ENCODE measurements at regions not wholly inside any gene's neighbourhood (a gene's known extent, or its start where the extent isn't known, plus 50 kb on each side); places are given as distances from the start of the nearest gene placed in this dataset.

- no peak overlapping the region for H3K4me3 ChIP-seq
- no peaks in the 10 kb centered on the region for H3K27me3 ChIP-seq
- H3K27ac ChIP-seq: no peak overlapping the region
- no peaks in the 10 kb centered on the region for H3K36me3 ChIP-seq
- intact Hi-C loops (cut with DNase I): no loop called here
- peaks cover 0 to 3% of the 10 kb centered on the region in 2 donors for H3K4me1 ChIP-seq
- no peaks in the 10 kb centered on the region for H3K9me3 ChIP-seq
- TF ChIP-seq, protein P1, sequence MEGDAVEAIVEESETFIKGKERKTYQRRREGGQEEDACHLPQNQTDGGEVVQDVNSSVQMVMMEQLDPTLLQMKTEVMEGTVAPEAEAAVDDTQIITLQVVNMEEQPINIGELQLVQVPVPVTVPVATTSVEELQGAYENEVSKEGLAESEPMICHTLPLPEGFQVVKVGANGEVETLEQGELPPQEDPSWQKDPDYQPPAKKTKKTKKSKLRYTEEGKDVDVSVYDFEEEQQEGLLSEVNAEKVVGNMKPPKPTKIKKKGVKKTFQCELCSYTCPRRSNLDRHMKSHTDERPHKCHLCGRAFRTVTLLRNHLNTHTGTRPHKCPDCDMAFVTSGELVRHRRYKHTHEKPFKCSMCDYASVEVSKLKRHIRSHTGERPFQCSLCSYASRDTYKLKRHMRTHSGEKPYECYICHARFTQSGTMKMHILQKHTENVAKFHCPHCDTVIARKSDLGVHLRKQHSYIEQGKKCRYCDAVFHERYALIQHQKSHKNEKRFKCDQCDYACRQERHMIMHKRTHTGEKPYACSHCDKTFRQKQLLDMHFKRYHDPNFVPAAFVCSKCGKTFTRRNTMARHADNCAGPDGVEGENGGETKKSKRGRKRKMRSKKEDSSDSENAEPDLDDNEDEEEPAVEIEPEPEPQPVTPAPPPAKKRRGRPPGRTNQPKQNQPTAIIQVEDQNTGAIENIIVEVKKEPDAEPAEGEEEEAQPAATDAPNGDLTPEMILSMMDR (IDR thresholded peaks at IDR 0.05): no peak
- no peak for ATAC-seq
- no peak for DNase-seq
Observed at GRCh38 chr9:88234114-88234513, 95.8 kb upstream of the SPATA31C2 start.

- intact Hi-C loops (cut with DNase I): no loop called here
- H3K27ac ChIP-seq: no peak overlapping the region
- DNase-seq: no peak
Observed at GRCh38 chr9:88233091-88233490, 94.8 kb upstream of the SPATA31C2 start.

GRCh38 chr9:88230612-88231011, 92.3 kb upstream of the SPATA31C2 start:
- H3K4me3 ChIP-seq: no peak overlapping the region
- H3K4me1 ChIP-seq: no peaks in the 10 kb centered on the region
- no peaks in the 10 kb centered on the region for H3K36me3 ChIP-seq
- intact Hi-C loops (cut with DNase I): no loop called here
- H3K27ac ChIP-seq: no peak overlapping the region
- ATAC-seq (no peak), DNase-seq (no peak)
- TF ChIP-seq, protein P1 (IDR thresholded peaks at IDR 0.05): no peak
- H3K9me3 ChIP-seq: no peaks in the 10 kb centered on the region
- H3K27me3 ChIP-seq: no peaks in the 10 kb centered on the region

More at GRCh38 chr9:88233091-88233490, 94.8 kb upstream of the SPATA31C2 start:
- peaks cover 0 to 3% of the 10 kb centered on the region in 2 donors for H3K4me1 ChIP-seq
- no peak for ATAC-seq
- no peaks in the 10 kb centered on the region for H3K27me3 ChIP-seq
- H3K36me3 ChIP-seq: no peaks in the 10 kb centered on the region
- H3K4me3 ChIP-seq: no peak overlapping the region
- no peaks in the 10 kb centered on the region for H3K9me3 ChIP-seq
- TF ChIP-seq, protein P1 (IDR thresholded peaks at IDR 0.05): no peak

- H3K9me3 ChIP-seq: no peaks in the 10 kb centered on the region
- H3K36me3 ChIP-seq: no peaks in the 10 kb centered on the region
- ATAC-seq (no peak), DNase-seq (no peak)
- intact Hi-C loops (cut with DNase I): no loop called here
- TF ChIP-seq, protein P1 (IDR thresholded peaks at IDR 0.05): no peak
- no peaks in the 10 kb centered on the region for H3K4me1 ChIP-seq
- H3K27me3 ChIP-seq: no peaks in the 10 kb centered on the region
- H3K4me3 ChIP-seq: no peak overlapping the region
- H3K27ac ChIP-seq: no peak overlapping the region
Observed at GRCh38 chr9:88229434-88229833, 91.2 kb upstream of the SPATA31C2 start.

GRCh38 chr9:88224938-88225337, 86.7 kb upstream of the SPATA31C2 start:
- H3K27ac ChIP-seq: no peak overlapping the region
- no peaks in the 10 kb centered on the region for H3K27me3 ChIP-seq
- intact Hi-C loops (cut with DNase I): no loop called here
- no peak overlapping the region for H3K4me3 ChIP-seq
- no peaks in the 10 kb centered on the region for H3K4me1 ChIP-seq
- DNase-seq (no peak), ATAC-seq (no peak)
- TF ChIP-seq, protein P1 (IDR thresholded peaks at IDR 0.05): no peak
- no peaks in the 10 kb centered on the region for H3K36me3 ChIP-seq
- no peaks in the 10 kb centered on the region for H3K9me3 ChIP-seq
